ENCODE measurements at regions not wholly inside any gene's neighbourhood (a gene's known extent, or its start where the extent isn't known, plus 50 kb on each side); places are given as distances from the start of the nearest gene placed in this dataset.
"Not testable (repeated sequence)": the region's sequence is repeated elsewhere in the genome, so short reads cannot be mapped to it uniquely, and the experiment has no call there.

- Histone ChIP-seq H3K4me3 (no peak overlapping the region), H4K20me1 (no peaks in the 10 kb centered on the region), H3K4me2 (no peak overlapping the region), H3K9me3 (no peaks in the 10 kb centered on the region), H3K27me3 (no peaks in the 10 kb centered on the region), H3K27ac (no peak overlapping the region), H3K9ac (no peak overlapping the region), H3K4me1 (peaks cover 6% of the 10 kb centered on the region), H3K36me3 (no peaks in the 10 kb centered on the region)
- no peak for TF ChIP-seq Cebpa-rat (IDR thresholded peaks at IDR 0.05)
Measured at GRCh38 chr17:70319516-70319915, 150.2 kb downstream of the KCNJ2 start.

- Histone ChIP-seq H3K27me3 (no peaks in the 10 kb centered on the region), H4K20me1 (no peaks in the 10 kb centered on the region), H3K4me1 (no peaks in the 10 kb centered on the region), H3K9me3 (no peaks in the 10 kb centered on the region), H3K9ac (no peak overlapping the region), H3K27ac (no peak overlapping the region), H3K36me3 (no peaks in the 10 kb centered on the region), H3K4me3 (no peak overlapping the region), H3K4me2 (no peak overlapping the region)
- TF ChIP-seq Cebpa-rat (IDR thresholded peaks at IDR 0.05), result no peak
Measured at GRCh38 chr17:70320673-70321345, 151.5 kb downstream of the KCNJ2 start.

- no peak for TF ChIP-seq Cebpa-rat (IDR thresholded peaks at IDR 0.05)
- H3K27ac ChIP-seq, result no peak overlapping the region
- no peaks in the 10 kb centered on the region for H4K20me1 ChIP-seq
- H3K4me2 ChIP-seq, result no peak overlapping the region
- H3K27me3 ChIP-seq, result no peaks in the 10 kb centered on the region
- H3K4me1 ChIP-seq, result no peaks in the 10 kb centered on the region
- H3K36me3 ChIP-seq, result no peaks in the 10 kb centered on the region
- H3K4me3 ChIP-seq, result no peak overlapping the region
- no peak overlapping the region for H3K9ac ChIP-seq
- no peaks in the 10 kb centered on the region for H3K9me3 ChIP-seq
Measured at GRCh38 chr17:70321352-70321751, 152.0 kb downstream of the KCNJ2 start.

- Histone ChIP-seq H3K9me3 (no peaks in the 10 kb centered on the region), H3K4me1 (no peaks in the 10 kb centered on the region), H3K4me3 (no peak overlapping the region), H3K27me3 (no peaks in the 10 kb centered on the region), H3K36me3 (no peaks in the 10 kb centered on the region), H3K9ac (no peak overlapping the region), H4K20me1 (no peaks in the 10 kb centered on the region), H3K4me2 (no peak overlapping the region), H3K27ac (no peak overlapping the region)
- TF ChIP-seq Cebpa-rat (IDR thresholded peaks at IDR 0.05), result no peak
Measured at GRCh38 chr17:70323269-70323668, 153.9 kb downstream of the KCNJ2 start.

- Histone ChIP-seq H3K27ac (no peak overlapping the region), H3K9me3 (no peaks in the 10 kb centered on the region), H3K9ac (no peak overlapping the region), H3K4me3 (no peak overlapping the region), H4K20me1 (no peaks in the 10 kb centered on the region), H3K4me2 (no peak overlapping the region), H3K36me3 (no peaks in the 10 kb centered on the region), H3K27me3 (no peaks in the 10 kb centered on the region), H3K4me1 (no peaks in the 10 kb centered on the region)
- no peak for TF ChIP-seq Cebpa-rat (IDR thresholded peaks at IDR 0.05)
Measured at GRCh38 chr17:70324031-70324430, 154.7 kb downstream of the KCNJ2 start.

- Histone ChIP-seq H3K27ac (no peak overlapping the region), H3K4me2 (no peak overlapping the region), H3K9me3 (peaks cover 8% of the 10 kb centered on the region), H3K9ac (no peak overlapping the region), H3K4me3 (no peak overlapping the region), H3K27me3 (no peaks in the 10 kb centered on the region), H4K20me1 (no peaks in the 10 kb centered on the region), H3K36me3 (no peaks in the 10 kb centered on the region), H3K4me1 (no peaks in the 10 kb centered on the region)
- TF ChIP-seq Cebpa-rat (IDR thresholded peaks at IDR 0.05), result no peak
Measured at GRCh38 chr17:70327279-70327678, 157.9 kb downstream of the KCNJ2 start.

- Histone ChIP-seq H3K9ac (no peak overlapping the region), H4K20me1 (no peaks in the 10 kb centered on the region), H3K9me3 (peaks cover 8% of the 10 kb centered on the region), H3K27ac (no peak overlapping the region), H3K36me3 (no peaks in the 10 kb centered on the region), H3K4me1 (no peaks in the 10 kb centered on the region), H3K4me2 (no peak overlapping the region), H3K27me3 (no peaks in the 10 kb centered on the region), H3K4me3 (no peak overlapping the region)
- TF ChIP-seq Cebpa-rat (IDR thresholded peaks at IDR 0.05), result no peak
Measured at GRCh38 chr17:70327723-70328122, 158.4 kb downstream of the KCNJ2 start.

GRCh38 chr17:70329721-70330120, 160.4 kb downstream of the KCNJ2 start:
- H3K36me3 ChIP-seq, result no peaks in the 10 kb centered on the region
- no peaks in the 10 kb centered on the region for H3K4me1 ChIP-seq
- H3K4me3 ChIP-seq, result no peak overlapping the region
- H3K27me3 ChIP-seq, result no peaks in the 10 kb centered on the region
- no peak overlapping the region for H3K4me2 ChIP-seq
- H3K9ac ChIP-seq, result no peak overlapping the region
- no peaks in the 10 kb centered on the region for H4K20me1 ChIP-seq
- no peak for TF ChIP-seq Cebpa-rat (IDR thresholded peaks at IDR 0.05)
- no peak overlapping the region for H3K27ac ChIP-seq
- H3K9me3 ChIP-seq, result peaks cover 8% of the 10 kb centered on the region

GRCh38 chr17:70331066-70331465, 161.7 kb downstream of the KCNJ2 start:
- not testable (repeated sequence) for H3K4me3 ChIP-seq, H4K20me1 ChIP-seq, H3K4me1 ChIP-seq, H3K36me3 ChIP-seq, H3K4me2 ChIP-seq, H3K27ac ChIP-seq, H3K9me3 ChIP-seq, H3K9ac ChIP-seq, H3K27me3 ChIP-seq

GRCh38 chr17:70332356-70333210, 163.3 kb downstream of the KCNJ2 start:
- no peak for TF ChIP-seq Cebpa-rat (IDR thresholded peaks at IDR 0.05)
- H3K4me2 ChIP-seq, result no peak overlapping the region
- H3K36me3 ChIP-seq, result no peaks in the 10 kb centered on the region

More at GRCh38 chr17:70332356-70333210, 163.3 kb downstream of the KCNJ2 start:
- Histone ChIP-seq H3K9ac (no peak overlapping the region), H3K27me3 (no peaks in the 10 kb centered on the region), H3K4me3 (no peak overlapping the region), H3K4me1 (no peaks in the 10 kb centered on the region), H3K9me3 (peaks cover 8% of the 10 kb centered on the region), H4K20me1 (no peaks in the 10 kb centered on the region), H3K27ac (no peak overlapping the region)
